Mesenchymal stem cell (in vitro differentiated cells and primary cell): ENCODE measurements at regions not wholly inside any gene's neighbourhood (a gene's known extent, or its start where the extent isn't known, plus 50 kb on each side); places are given as distances from the start of the nearest gene placed in this dataset.

Experiments
- DNase-seq: peaks from one replicate; pipeline ENCODE4 v3.0.0-alpha.2; 2013
- H2AFZ ChIP-seq: one replicate; pipeline ENCODE4 v1.6.1; 2013; ENCODE audit warnings: low read depth, mild to moderate bottlenecking, control low read depth, inconsistent platforms, low read length, moderate library complexity
- H2AK5ac ChIP-seq: 2 replicates; pipeline ENCODE4 v1.6.1; 2013; ENCODE audit warnings: low read length, moderate library complexity, mild to moderate bottlenecking, inconsistent platforms; ENCODE audit not compliant: severe bottlenecking
- H2BK120ac ChIP-seq: one replicate; pipeline ENCODE4 v1.6.1; 2013; ENCODE audit warnings: low read depth, mild to moderate bottlenecking, inconsistent platforms, low read length, moderate library complexity
- H2BK12ac ChIP-seq, 2 experiments: one replicate each; pipeline ENCODE4 v1.6.1; 2013; ENCODE audit warnings: inconsistent platforms in 2 of 2, low read length in 2 of 2, mild to moderate bottlenecking in 2 of 2, moderate library complexity in 2 of 2, control low read depth in 1 of 2
- H2BK15ac ChIP-seq: one replicate; pipeline ENCODE4 v1.6.1; 2013; ENCODE audit warnings: mild to moderate bottlenecking, low read depth, inconsistent platforms; ENCODE audit not compliant: poor library complexity, severe bottlenecking
- H2BK5ac ChIP-seq: 2 replicates; pipeline ENCODE4 v1.6.1; 2013; ENCODE audit warnings: low read depth, mild to moderate bottlenecking, low read length, control low read depth, inconsistent platforms; ENCODE audit not compliant: poor library complexity, severe bottlenecking
- H3K14ac ChIP-seq, 2 experiments: one replicate each; pipeline ENCODE4 v1.6.1; 2013; ENCODE audit warnings: inconsistent platforms in 2 of 2, low read length in 2 of 2, control low read depth in 1 of 2, mild to moderate bottlenecking in 1 of 2, moderate library complexity in 1 of 2
- H3K18ac ChIP-seq, 2 experiments: one replicate each; pipeline ENCODE4 v1.6.1; 2013; ENCODE audit warnings: inconsistent platforms in 2 of 2, low read length in 2 of 2, control low read depth in 1 of 2, low read depth in 1 of 2, mild to moderate bottlenecking in 1 of 2
- H3K23ac ChIP-seq, 2 experiments: one replicate each; pipeline ENCODE4 v1.6.1; 2013; ENCODE audit warnings: inconsistent platforms in 2 of 2, low read length in 2 of 2, mild to moderate bottlenecking in 2 of 2, moderate library complexity in 2 of 2, control low read depth in 1 of 2
- H3K27ac ChIP-seq: 2 replicates; pipeline ENCODE4 v1.5.1; 2013; ENCODE audit warnings: mild to moderate bottlenecking, moderate library complexity, low read length, control low read depth, inconsistent platforms; ENCODE audit not compliant: poor library complexity, severe bottlenecking
- H3K27me3 ChIP-seq, 2 experiments: 2 replicates each; pipeline versions ENCODE4 v1.6.1 to v1.7.0; 2013; ENCODE audit warnings: low read length in 2 of 2, mild to moderate bottlenecking in 2 of 2, moderate library complexity in 2 of 2, control low read depth in 1 of 2, inconsistent platforms in 1 of 2; ENCODE audit not compliant: control insufficient read depth in 1 of 2, insufficient read depth in 1 of 2
- H3K36me3 ChIP-seq, 2 experiments: 2 replicates each; pipeline versions ENCODE4 v1.6.1 to v1.7.0; 2013; ENCODE audit warnings: low read length in 2 of 2, control low read depth in 1 of 2, inconsistent platforms in 1 of 2, low read depth in 1 of 2, mild to moderate bottlenecking in 1 of 2; ENCODE audit not compliant: insufficient read depth in 2 of 2, control insufficient read depth in 1 of 2
- H3K4ac ChIP-seq, 2 experiments: one replicate each; pipeline ENCODE4 v1.6.1; 2013; ENCODE audit warnings: inconsistent platforms in 2 of 2, low read length in 2 of 2, mild to moderate bottlenecking in 2 of 2, moderate library complexity in 2 of 2, control low read depth in 1 of 2, low read depth in 1 of 2
- H3K4me1 ChIP-seq: 2 replicates; pipeline ENCODE4 v1.6.1; 2013; ENCODE audit warnings: low read depth, low read length, control low read depth; ENCODE audit not compliant: control insufficient read depth, insufficient read depth
- H3K4me2 ChIP-seq: 2 replicates; pipeline ENCODE4 v1.6.1; 2013; ENCODE audit warnings: low read length, mild to moderate bottlenecking, inconsistent platforms; ENCODE audit not compliant: poor library complexity, severe bottlenecking
- H3K4me3 ChIP-seq, 2 experiments: 2 replicates each; pipeline versions ENCODE4 v1.5.1 to v1.7.0; 2013; ENCODE audit warnings: low read length in 2 of 2, mild to moderate bottlenecking in 2 of 2, control low read depth in 1 of 2, low read depth in 1 of 2; ENCODE audit not compliant: insufficient read depth in 1 of 2
- H3K79me1 ChIP-seq: replicated peaks from 2 replicates; pipeline ENCODE4 v1.6.1; 2013; ENCODE audit warnings: mild to moderate bottlenecking, control low read depth, low read length, inconsistent platforms; ENCODE audit not compliant: poor library complexity, severe bottlenecking
- H3K9ac ChIP-seq: 2 replicates; pipeline ENCODE4 v1.7.0; 2013; ENCODE audit warnings: mild to moderate bottlenecking, low read length, moderate library complexity
- H3K9me3 ChIP-seq: 2 replicates; pipeline ENCODE4 v1.7.0; 2013; ENCODE audit warnings: mild to moderate bottlenecking, low read length; ENCODE audit not compliant: control insufficient read depth
- H4K8ac ChIP-seq: one replicate; pipeline ENCODE4 v1.6.1; 2013; ENCODE audit warnings: inconsistent platforms, mild to moderate bottlenecking, low read length, moderate library complexity
- H4K91ac ChIP-seq: one replicate; pipeline ENCODE4 v1.6.1; 2013; ENCODE audit warnings: mild to moderate bottlenecking, low read length, inconsistent platforms
- WGBS: methylation state at CpG from one replicate; pipeline ENCODE4 v1.1.7; 2013; ENCODE audit warnings: mixed read lengths; 5-methylcytosine and 5-hydroxymethylcytosine counted together

DNA sequence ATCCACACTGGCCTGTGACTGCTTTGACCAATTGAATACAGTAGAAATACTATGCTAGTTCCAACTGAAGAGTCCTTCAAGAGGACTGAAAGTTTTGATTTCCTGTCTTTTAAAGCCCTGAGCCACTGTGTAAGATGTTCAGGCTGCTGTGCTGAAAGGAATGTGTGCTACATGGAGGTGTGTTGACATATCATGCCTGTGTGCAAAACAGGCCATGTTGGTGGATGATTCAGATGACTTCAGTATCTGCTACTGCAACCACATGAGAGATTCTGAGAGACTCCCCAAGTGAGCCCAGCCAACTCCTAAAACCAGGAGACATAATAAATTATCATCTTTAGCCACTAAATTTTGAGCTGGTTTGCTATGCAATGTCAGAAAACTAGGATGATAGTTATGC, 662.9 kb downstream of the ZEB2 start:
- Histone ChIP-seq H2AFZ (no peak overlapping the region), H4K91ac (no peak overlapping the region), H2BK120ac (no peak overlapping the region), H3K14ac (no peak overlapping the region), H3K27ac (no peak overlapping the region), H3K27me3 (no peaks in the 10 kb centered on the region), H3K4me1 (peaks cover 2% of the 10 kb centered on the region), H2BK15ac (no peak overlapping the region), H3K79me1 (no peaks in the 10 kb centered on the region), H3K4me3 (no peak overlapping the region), H3K9me3 (no peaks in the 10 kb centered on the region), H3K4me2 (no peak overlapping the region), H2BK5ac (no peak overlapping the region), H2AK5ac (no peak overlapping the region), H3K18ac (no peak overlapping the region), H3K36me3 (no peaks in the 10 kb centered on the region), H4K8ac (no peak overlapping the region), H2BK12ac (no peak overlapping the region), H3K23ac (no peak overlapping the region), H3K9ac (no peak overlapping the region), H3K4ac (no peak overlapping the region)
- no peak for DNase-seq

GRCh38 chr2:143852759-143853158, 667.2 kb downstream of the ZEB2 start:
- no peak overlapping the region for H4K8ac ChIP-seq
- no peak overlapping the region for H3K4me2 ChIP-seq
- H3K4me1 ChIP-seq: peaks cover 2% of the 10 kb centered on the region
- no peak overlapping the region for H2AFZ ChIP-seq
- 47% methylated on average over 3 of the region's 4 CpGs for whole genome bisulfite sequencing
- no peak overlapping the region for H3K27ac ChIP-seq
- no peak overlapping the region for H3K4me3 ChIP-seq
- H3K18ac ChIP-seq: no peak overlapping the region
- H2BK5ac ChIP-seq: no peak overlapping the region
- H3K27me3 ChIP-seq: no peaks in the 10 kb centered on the region
- DNase-seq: no peak
- H2AK5ac ChIP-seq: no peak overlapping the region
- no peak overlapping the region for H4K91ac ChIP-seq
- H3K9me3 ChIP-seq: no peaks in the 10 kb centered on the region
- H2BK120ac ChIP-seq: no peak overlapping the region
- no peak overlapping the region for H3K4ac ChIP-seq
- H3K9ac ChIP-seq: no peak overlapping the region
- no peak overlapping the region for H2BK12ac ChIP-seq
- H3K14ac ChIP-seq: no peak overlapping the region
- H3K23ac ChIP-seq: no peak overlapping the region
- no peaks in the 10 kb centered on the region for H3K79me1 ChIP-seq
- H2BK15ac ChIP-seq: no peak overlapping the region
- H3K36me3 ChIP-seq: no peaks in the 10 kb centered on the region

GRCh38 chr2:143850084-143850483, 669.8 kb downstream of the ZEB2 start:
- H3K36me3 ChIP-seq: no peaks in the 10 kb centered on the region
- H2BK12ac ChIP-seq: no peak overlapping the region
- H2AK5ac ChIP-seq: no peak overlapping the region
- H3K9ac ChIP-seq: no peak overlapping the region
- H3K4ac ChIP-seq: no peak overlapping the region
- no peak overlapping the region for H2BK120ac ChIP-seq
- WGBS: 86% methylated on average over 3 of the region's 3 CpGs
- no peak overlapping the region for H3K23ac ChIP-seq
- H3K14ac ChIP-seq: no peak overlapping the region
- H3K18ac ChIP-seq: no peak overlapping the region
- H2BK5ac ChIP-seq: no peak overlapping the region
- H4K8ac ChIP-seq: no peak overlapping the region
- H2AFZ ChIP-seq: no peak overlapping the region
- no peak overlapping the region for H3K4me3 ChIP-seq
- H3K27me3 ChIP-seq: no peaks in the 10 kb centered on the region
- H4K91ac ChIP-seq: no peak overlapping the region
- H3K9me3 ChIP-seq: no peaks in the 10 kb centered on the region
- H2BK15ac ChIP-seq: no peak overlapping the region
- no peak overlapping the region for H3K27ac ChIP-seq
- DNase-seq: no peak
- no peak overlapping the region for H3K4me2 ChIP-seq
- peaks cover 2% of the 10 kb centered on the region for H3K4me1 ChIP-seq
- no peaks in the 10 kb centered on the region for H3K79me1 ChIP-seq

DNA sequence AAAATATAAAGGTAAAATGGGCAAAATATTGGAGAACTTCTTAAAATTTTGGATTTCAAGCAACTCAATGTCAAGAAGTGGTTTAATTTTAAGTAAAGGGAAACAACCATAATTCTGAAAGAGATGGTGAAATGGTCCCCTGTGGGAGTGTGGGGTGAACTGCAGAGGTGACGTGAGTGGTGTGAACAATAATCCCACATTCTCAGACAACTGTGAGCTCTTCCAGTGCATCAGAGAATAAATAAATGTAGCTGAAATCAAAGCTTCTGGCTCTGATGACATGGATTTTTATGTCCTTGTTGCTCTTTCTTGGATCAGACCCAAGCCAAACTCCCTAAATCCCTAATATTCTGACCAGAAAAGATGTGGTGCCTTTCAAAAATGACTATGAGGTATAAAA, 672.7 kb downstream of the ZEB2 start:
- Histone ChIP-seq H3K23ac (no peak overlapping the region), H3K27me3 (no peaks in the 10 kb centered on the region), H3K9ac (no peak overlapping the region), H3K18ac (no peak overlapping the region), H3K27ac (no peak overlapping the region), H3K9me3 (no peaks in the 10 kb centered on the region), H2AFZ (no peak overlapping the region), H3K4me2 (no peak overlapping the region), H3K4me1 (no peaks in the 10 kb centered on the region), H4K91ac (no peak overlapping the region), H2BK5ac (no peak overlapping the region), H3K79me1 (no peaks in the 10 kb centered on the region), H4K8ac (no peak overlapping the region), H2AK5ac (no peak overlapping the region), H3K36me3 (no peaks in the 10 kb centered on the region), H2BK120ac (no peak overlapping the region), H2BK15ac (no peak overlapping the region), H2BK12ac (no peak overlapping the region), H3K4me3 (no peak overlapping the region), H3K4ac (no peak overlapping the region), H3K14ac (no peak overlapping the region)
- no CpG with 5 or more reads among the region's 1 CpG for WGBS
- no peak for DNase-seq
